ENCODE measurements at regions not wholly inside any gene's neighbourhood (a gene's known extent, or its start where the extent isn't known, plus 50 kb on each side); places are given as distances from the start of the nearest gene placed in this dataset.

GRCh38 chr20:6689339-6689973 lies 78.0 kb upstream of the BMP2 start:
- TF ChIP-seq CTCF (optimal IDR thresholded peaks at IDR 0.05 in 1 of 3, IDR thresholded peaks at IDR 0.05 in 1 of 3, conservative IDR thresholded peaks at IDR 0.05 in 1 of 3; ENCODE audit: extremely low read depth in 1 of 3, insufficient read depth in 2 of 3, low read length in 3 of 3) (no peak), EZH2 (IDR thresholded peaks at IDR 0.05; ENCODE audit: low read length) (no peak)

Data from keratinocyte (primary cell).